Stimulated activated CD4-positive, alpha-beta T cell treated with anti-CD3 and anti-CD28 coated beads, Interleukin-1b, Interleukin-23, amount 100 ng/mL, for 24 hours (primary cell): ENCODE measurements at regions not wholly inside any gene's neighbourhood (a gene's known extent, or its start where the extent isn't known, plus 50 kb on each side); places are given as distances from the start of the nearest gene placed in this dataset.
"Not testable (repeated sequence)": the region's sequence is repeated elsewhere in the genome, so short reads cannot be mapped to it uniquely, and the experiment has no call there.

Source experiments
- DNase-seq, 4 experiments: peaks; one replicate each; pipeline ENCODE4 v3.0.0-alpha.2; 2020; ENCODE audit warnings: low read depth in 4 of 4, low spot score in 1 of 4

DNA sequence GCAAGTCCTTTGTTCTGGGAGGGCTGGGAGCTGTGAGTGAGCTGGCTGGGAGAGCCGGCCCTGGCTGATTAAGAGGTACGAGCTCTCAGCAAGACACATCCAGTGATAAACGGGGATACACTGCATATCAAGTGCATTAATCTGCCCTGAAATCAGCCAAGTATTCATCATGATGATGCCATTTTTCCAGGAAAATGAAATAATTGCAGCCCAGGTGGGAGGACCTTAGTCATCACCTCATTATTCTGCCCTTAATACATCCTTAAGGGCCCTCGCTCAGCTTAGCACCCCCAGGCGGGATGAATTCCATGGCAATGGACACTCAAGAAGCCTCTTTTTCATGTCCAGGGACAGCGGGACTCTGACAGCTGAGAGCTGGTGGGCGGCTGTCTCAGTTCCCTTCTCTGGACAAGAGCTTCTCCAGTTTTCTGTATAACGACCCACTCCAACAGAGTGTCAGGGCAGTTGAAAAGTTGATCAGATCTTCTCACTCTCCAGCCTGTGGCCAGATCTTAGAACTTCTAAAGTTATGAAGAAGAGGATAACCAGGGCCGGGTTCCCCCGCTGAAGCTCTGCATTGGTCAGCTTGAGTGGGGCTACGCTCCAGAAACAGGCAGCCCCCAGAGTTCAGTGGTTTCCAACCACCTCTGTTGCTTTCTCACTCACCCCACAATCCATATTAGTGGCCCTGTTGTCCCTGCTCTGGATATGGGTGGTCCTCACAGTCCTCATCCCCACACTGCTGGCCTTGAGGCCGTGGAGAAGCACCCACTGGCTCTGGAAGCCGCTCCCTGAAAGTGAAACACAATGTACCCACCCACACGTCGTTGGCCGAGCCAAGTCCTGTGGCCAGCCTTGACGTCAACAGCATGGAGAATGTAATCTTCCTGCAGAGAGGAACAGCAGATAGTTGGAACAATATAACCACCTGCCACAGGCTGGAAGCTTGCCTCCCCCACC is 306.2 kb upstream of the DIO3 start:
- DNase-seq, result no peak

DNA sequence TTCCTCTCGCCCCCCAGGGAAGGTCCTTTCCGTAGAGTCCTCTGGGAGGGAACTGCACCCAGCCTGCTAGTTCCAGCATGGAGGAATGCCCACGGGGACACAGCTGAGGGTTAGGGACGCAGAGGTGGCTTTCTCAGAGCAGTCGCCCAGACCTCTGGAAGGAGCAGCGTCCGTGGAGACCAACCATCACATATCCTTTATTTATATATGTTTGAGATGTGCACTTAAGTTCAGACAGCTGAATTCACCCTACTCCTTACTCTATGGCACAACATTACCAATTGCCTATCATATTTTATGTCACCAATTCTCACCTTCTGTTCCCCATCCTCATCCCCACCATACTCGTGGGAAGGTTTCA is 305.6 kb upstream of the DIO3 start:
- DNase-seq, result no peak

DNA sequence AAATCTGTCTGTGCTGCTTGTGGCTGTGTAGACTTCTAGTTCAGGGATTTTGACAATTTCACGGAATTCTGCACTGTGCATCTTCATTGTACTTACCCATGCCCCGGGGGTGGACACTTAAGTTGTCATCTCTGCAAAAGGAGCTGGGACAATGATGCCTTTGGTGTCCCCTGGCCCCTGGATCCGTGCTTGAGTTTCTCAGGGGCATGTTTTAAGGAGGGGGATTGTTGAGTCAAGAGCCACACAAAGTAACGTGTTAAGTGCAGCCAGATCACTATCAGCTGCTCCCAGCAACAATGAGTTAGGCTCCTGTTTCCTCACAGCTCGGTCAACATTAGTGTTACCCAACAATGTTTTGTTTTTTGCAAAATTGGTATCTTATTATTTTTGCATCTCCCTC is 305.0 kb upstream of the DIO3 start:
- DNase-seq, result no peak

DNA sequence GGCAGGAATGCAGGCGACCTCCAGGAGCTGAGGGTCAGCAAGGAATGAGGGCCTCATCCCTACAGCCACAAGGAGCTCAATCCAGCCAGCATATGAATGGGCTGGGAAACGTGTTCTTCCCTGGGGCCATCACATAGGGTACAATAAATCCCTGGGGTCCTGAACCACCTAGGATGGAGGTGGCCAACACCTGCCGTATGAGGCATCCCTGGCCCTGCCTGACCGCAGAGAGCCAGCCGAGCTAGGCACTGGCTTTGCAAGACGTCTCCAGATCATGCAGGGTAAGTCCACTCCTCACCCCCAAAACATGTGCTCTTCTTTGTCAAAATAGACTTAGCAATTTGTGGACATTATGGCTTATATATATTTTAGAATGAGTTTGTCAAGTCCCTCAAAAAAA is 303.7 kb upstream of the DIO3 start:
- DNase-seq, result no peak

DNA sequence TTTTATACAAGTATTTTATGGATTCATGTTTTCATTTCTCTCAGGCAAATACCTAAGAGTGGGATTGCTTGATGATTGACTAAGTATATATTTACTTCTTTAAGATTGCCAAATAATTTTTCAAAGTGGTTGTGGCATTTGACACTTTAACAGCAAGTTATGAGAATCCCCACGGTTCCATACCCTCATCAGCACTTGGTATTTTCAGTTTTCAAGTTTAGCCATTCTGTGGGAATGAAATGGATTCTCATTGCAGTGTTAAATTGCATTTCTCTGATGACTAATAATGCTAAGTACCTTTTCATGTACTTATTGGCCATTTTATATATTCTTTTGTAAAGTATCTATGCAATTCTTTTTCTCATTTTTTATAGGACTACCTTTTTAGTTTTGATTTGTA is 301.5 kb upstream of the DIO3 start:
- DNase-seq, result no peak

DNA sequence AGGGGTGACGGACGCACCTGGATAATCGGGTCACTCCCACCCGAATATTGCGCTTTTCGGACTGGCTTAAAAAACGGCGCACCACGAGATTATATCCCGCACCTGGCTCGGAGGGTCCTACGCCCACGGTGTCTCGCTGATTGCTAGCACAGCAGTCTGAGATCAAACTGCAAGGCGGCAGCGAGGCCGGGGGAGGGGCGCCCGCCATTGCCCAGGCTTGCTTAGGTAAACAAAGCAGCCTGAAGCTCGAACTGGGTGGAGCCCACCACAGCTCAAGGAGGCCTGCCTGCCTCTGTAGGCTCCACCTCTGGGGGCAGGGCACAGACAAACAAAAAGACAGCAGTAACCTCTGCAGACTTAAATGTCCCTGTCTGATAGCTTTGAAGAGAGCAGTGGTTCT is 294.9 kb upstream of the DIO3 start:
- DNase-seq, result not testable (repeated sequence)

DNA sequence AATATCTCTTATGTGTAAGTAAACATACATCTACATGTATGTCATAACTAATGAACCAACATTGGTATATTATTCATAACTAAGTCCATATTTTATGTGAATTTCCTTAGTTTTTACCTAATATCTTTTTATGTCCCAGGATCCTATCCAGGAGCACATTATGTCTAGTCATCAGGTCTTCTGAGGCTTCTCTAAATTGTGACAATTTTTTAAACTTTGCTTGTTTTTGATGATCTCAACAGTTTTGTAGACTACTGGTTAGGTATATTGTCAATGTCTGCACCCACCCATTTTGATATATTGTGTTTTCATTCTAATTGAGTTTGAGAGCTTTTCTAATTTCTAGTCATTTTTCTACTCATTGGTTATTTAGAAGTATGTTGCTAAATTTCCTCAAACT is 288.2 kb upstream of the DIO3 start:
- no peak for DNase-seq

DNA sequence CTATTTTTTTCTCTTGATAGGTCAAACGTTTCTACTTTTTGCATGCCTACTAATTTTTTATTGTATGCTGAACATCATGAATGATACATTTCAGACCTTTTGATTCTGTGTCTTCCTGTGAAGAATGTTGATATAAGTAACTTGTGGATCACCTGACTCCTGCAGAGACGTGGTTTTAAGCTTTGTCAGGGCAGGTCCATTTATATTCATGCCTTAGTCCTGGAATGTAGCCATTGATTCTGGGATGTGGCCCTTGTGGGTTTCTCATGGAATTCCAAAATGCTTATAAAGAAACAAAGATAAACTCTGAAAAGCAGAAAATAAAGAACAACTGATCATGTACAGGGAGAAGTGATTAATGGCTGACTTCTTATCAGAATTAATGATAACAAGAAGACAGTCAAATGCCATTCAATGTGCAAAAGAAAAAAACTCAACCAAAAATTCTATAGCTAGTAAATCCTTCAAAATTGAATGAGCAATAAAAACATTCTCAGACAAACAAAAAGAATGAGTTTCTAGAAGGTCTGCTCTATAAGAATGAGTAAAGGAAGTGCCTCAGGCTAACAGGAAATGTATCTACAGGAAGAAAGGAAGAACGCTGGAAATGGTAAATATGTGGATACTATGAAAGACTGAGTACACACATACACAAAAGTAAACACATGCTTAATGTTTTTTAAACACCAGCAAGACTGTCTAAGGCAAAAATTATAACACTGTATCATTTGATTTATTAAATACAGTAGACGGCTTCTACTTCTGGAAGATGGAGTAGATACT is 284.8 kb upstream of the DIO3 start:
- DNase-seq, result no peak

DNA sequence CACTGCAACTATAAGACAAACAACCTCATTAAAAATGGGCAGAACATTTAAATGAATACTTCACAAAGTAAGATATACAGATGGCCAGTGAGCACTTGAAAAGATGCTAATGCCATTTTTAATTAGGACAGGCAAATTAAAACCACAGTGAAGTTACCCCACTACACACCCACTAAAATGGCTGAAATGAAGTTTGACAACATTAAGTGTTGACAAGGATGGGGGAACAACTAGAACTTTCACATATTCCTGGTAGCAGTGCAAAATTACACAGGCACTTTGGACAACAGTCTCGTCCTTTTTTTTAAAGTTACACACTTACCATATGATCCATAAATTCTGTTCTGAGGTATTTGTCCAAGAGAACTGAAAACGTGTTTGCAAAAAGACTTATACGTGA is 278.9 kb upstream of the DIO3 start:
- no peak for DNase-seq

DNA sequence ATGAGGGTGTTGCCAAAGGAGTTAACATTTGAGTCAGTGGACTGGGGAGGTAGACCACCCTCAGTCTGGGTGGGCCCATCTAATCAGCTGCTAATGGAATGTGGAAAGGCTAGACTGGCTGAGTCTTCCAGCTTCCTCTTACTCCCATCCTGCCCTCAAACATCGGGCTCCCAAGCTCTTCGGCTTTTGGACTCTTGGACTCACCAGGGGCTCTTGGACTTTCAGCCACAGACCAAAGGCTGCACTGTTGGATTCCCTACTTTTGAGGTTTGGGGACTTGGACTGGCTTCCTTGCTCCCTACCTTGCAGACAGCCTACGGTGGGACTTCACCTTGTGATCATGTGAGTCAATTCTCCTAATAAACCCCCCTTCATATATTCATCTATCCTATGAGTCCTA is 276.6 kb upstream of the DIO3 start:
- DNase-seq, result no peak

DNA sequence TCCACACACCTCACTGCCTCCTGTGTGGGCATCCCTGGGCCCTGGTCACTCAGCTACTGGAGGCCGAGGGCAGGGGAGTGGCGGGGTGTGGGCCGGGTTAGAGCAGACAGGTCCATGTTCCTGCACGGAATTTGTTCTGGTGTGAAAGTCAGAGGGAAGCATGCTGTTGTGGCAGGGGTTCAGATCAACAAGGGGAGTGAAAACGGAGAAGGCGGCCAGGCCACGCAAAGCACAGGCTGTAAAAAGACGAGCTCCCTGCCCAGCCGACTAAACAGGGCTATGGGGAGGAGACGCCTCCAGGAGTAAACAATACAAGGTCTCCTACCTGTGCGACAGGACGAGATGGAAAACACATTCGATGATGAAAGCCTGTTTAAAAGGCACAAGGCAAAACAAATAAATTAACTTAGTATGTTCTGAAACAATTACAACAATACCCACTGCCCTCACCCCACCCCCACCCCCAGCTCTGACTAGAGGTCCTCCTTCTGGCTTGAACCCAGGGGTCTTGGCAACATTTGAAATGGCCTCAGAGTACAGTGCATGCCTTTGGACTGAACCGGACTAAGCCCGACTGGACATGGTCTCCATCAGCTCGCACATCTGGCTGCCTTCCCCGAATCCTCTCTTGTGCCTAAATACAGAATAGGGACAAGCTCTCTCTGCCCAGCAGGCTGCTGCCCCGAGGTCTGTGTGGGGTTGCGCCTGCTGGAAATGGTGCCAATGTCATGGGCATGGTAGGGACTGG is 274.9 kb upstream of the DIO3 start:
- DNase-seq, result no peak

DNA sequence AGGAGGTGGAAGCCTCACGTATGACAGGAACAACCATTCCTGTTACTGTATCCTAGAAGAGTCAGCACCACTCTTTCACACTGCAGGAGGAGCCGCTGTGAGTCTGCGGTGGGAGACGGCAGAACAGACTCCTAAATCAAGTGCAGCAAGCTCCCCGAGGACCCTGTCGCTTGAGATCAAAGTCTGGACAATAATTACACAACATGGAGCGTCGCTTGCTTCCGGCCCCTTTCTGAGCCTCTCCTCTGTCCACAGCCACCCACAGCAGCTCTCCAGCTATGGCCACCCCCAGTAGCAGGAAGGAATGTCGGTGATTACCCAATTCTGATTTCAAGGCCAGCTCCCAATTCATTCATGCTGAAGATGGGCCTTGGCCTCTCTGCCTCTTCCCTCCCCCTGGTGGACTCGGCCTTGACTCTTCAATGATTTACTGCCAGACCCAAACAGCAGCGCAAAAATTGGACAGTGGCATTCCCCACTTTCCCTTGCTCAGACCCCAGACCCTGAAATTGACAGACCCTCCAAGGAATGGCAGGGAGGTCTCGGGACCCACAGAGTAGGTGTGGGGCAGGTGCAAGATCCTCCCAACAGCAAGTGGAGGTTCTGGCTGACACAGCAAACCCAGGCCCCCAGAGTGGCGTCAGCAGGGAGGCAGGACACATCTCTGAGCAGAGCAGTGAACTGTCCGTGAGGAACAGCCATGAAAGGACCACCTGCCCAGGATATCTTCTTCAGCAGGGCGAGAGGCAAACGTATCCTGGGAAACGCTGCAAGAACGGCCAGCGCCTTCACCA is 272.7 kb upstream of the DIO3 start:
- no peak for DNase-seq

DNA sequence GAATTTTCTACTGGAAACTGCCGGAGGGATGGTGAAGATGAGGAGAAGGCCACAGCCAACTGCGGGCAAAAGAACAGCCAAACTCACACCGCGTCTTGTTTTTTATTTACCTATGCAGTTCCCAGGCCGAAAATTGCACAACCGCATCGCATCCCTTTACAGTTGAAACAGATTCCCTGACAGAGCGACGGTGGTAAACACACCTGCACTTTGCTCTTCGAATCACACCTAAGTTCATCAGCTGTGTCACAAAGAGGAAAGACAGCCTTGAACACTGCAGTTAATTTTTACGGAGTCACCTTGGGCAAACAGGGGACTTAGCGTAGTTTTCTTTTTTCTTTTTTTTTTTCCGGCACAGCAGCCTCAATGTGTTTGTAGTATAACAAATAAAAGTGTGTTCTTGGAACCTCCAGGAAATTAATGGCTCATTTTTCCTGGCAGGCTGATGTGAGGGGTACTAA is 272.0 kb upstream of the DIO3 start:
- DNase-seq, result no peak

DNA sequence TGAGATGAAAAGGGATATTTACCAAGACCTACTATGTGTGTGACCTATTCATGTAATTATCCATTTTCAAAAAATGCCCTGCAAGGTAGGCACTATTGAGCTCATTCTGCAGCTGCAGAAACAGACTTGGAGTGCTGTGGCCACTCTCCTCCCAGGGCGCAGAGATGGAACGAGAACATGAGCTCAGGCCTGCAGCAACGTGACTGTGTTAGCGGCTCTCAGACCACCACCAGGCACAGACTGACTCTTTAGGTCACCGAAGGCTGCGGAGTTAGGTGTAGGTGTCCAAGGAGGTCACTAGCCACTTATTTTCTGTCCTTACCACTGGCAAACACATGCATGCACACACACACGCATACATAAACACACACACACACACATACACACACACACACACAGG is 271.4 kb upstream of the DIO3 start:
- DNase-seq, result no peak

DNA sequence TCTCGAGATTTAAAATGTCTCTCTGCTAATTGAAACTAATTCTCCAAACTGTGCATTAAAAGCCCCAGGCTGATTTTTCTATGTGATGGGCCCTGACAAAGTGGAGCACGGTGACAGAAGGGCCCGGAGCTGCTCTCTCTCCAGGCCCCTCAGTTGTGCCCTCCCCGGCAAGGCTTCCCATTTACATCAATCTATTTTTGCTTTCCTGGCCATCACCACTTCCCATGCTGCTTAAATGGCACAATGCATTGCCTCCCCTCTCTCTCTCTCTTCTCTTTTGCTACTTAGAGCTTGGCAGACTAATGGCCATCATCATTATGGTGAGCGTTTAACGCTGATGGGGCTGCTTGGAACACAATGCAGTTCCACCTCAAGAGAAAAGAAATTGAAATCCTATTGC is 270.7 kb upstream of the DIO3 start:
- no peak for DNase-seq

DNA sequence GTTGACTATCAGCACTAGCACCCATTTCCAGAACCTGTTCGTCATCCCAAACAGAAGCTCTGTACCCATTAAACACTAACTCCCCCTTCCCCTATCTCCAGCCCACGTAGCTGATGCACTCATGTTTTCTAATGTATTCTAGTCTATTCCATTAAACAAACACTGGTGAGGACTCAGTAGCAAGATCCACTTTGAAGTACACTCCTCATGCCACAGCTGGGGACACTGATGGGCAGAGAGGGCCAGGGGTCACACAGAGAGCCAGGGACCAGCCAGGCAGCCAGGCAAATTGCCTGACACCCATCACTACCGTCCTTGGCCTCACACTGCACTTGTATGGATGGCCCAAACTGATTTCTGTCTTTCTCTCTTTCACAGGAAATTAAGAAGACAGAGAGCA is 269.9 kb upstream of the DIO3 start:
- no peak for DNase-seq

DNA sequence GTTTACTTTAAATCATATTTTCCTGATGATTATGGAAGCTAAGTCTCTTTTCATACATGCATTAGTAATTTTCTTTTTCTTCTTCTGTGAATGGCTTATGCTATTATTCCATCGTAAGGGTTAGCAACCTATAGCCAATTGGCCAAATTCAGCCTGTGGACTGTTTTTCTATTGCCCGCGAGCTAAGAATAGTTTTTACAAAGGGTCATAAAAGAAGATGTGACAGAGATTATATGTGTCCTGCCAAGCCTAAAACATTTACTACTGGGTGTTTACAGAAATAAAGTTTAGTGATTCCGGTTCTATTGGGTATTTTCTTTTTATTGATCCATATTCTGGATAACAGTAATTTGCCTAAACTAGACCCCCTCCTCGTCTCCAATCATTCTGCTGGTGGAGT is 268.8 kb upstream of the DIO3 start:
- DNase-seq, result no peak

DNA sequence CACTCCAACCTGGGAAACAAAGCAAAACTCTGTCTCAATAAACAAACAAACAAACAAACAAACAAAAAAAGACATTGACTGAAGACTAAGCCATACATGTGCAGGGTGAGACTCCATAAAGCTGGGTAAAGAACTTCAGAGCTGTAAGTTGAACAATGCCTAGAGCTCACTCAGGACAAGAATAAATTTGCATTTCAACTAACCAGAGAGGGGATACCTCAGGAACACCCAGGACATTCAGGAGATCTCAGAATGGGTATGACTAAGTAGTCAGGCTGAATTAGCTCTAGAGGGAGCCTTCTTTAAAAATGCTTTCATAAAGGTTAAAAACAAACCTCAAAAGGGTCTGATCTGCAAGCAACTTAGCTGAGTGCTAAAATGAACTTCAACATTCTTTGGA is 267.7 kb upstream of the DIO3 start:
- no peak for DNase-seq

DNA sequence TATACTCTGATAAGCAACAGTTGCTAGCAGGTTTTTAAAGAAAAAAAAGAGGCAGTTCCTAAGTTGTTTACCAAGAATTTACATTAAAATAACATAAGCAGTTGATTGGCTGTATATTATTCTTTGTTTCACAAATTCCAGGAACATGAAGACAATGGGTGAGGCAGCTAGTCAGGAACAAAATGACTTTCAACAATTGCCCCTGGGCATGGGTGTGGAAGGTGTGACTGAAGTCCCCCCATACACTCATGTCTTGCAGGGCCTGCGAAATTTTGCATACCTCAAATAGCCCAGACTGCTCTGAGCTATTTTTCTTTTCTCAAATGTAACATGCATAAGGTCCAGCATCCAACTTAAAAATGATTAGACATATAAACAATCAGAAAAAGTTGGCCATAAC is 267.2 kb upstream of the DIO3 start:
- no peak for DNase-seq

DNA sequence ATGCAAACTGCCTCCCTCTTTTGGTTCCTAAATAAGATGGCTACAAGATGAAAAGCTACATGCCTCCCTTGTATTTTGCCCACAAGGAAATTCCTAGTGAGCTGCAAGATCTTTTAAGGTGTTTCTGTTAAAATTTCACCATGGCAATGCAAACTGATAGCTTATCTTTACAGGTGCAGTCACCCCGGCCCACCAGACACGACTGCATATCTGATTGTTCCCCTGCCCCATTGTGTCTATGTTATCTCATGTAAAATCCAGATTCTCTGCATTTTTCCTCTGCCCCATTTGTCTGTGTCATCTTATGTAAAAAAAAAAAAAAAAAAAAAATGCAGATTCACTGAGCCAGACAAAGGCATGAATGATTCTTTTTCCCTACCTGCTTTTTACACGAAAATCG is 261.5 kb upstream of the DIO3 start:
- DNase-seq, result not testable (repeated sequence)

DNA sequence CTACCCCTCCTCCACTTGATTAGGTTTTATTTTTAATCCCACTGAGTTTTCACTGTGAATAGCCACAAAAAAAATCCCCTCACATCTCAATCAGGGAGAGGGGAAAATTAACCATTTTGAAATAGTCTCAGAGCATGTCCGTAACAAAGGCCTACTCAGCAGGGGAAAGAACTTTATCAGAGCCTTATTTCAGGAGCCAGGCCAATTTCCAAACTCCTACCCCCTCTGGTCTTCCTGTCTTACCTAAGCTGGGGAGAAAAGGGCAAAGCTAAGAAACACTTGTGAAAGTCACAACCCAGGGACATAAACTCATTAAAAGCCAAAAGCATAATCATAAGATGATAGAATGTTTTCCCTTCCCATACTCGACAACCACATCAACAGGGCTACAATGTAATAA is 260.3 kb upstream of the DIO3 start:
- DNase-seq, result no peak
